ENCODE measurements at regions not wholly inside any gene's neighbourhood (a gene's known extent, or its start where the extent isn't known, plus 50 kb on each side); places are given as distances from the start of the nearest gene placed in this dataset.
A peak's percentile ranks its signal among the peaks of the same experiment; 100 is the strongest.
"Not testable (repeated sequence)": the region's sequence is repeated elsewhere in the genome, so short reads cannot be mapped to it uniquely, and the experiment has no call there.

DNA sequence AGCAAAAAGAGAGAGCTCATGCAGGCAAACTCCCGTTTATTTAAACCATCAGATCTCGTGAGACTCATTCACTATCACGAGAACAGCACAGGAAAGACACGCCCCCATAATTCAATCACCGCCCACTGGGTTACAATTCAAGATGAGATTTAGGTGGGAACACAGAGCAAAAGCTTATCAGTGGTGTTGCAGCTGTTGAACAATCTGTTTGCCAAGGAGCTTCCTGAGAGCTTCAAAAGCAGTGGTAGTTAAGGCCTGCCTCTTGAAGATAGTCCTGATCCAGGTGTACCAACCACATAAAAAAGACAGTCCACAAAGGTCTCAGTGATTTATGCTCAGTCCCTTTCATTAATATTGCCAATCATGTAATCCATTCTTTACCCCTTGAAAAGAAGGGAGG is 269.4 kb upstream of the IRAK1BP1 start:
- no peak for DNase-seq

DNA sequence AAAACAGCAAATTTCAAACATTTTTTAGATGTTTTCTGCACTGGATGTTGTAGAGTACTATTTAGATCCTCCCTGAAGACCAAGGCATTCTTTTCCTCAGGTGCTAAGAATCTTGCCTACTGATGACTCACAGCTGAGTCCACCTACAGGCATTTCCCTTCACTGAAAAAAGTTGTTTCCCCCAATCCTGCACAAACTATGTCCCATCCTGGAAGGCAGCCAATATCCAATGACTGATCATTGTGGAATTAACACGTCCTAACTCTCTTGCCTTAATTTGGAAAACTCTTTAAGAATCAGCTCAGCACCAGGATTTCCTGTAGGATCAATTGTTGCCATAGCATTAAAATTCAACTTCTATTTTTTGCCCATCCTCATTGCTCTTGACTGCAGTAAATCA is 268.4 kb upstream of the IRAK1BP1 start:
- DNase-seq, result no peak

DNA sequence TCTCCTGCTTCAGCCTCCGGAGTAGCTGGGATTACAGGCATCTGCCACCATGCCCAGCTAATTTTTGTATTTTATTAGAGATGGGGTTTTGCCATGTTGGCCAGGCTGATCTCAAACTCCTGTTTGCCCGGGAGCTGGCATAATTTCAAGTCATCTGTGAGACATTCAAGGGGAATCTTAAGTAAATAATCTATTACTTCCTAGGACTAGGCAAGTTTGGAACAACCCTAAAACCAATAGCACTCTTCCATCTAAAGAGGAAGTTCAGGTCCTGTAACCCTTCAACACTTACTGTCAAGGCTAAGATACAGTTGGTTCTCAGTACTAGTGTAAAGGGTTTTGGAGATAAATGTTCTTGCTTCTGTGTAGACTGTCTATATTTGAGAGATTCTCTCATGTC is 267.8 kb upstream of the IRAK1BP1 start:
- DNase-seq, result no peak

DNA sequence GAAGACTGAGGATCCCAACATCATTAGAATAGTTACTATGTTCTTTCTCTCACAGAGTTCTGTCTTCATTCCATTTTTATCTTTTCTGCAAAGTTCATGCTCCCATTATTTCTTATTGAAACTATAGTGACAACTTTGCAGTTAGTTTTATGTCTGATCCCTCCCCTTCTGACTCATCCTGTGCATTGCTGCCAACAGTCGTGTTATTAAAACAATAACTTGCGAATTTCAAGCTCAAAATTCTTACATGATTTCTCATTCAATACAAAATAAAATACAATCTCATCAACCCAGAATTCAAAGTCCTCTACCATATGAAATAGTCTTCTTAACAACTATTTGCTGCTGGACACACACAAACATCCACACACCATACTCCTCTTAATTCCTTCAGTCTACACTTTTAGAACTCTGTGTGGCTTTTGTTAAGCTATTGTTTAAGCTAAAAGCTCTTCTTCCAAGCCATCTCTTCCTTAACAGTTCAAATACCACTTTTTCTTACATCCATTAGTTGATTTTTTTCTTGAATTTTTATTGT is 261.4 kb upstream of the IRAK1BP1 start:
- no peak for DNase-seq

DNA sequence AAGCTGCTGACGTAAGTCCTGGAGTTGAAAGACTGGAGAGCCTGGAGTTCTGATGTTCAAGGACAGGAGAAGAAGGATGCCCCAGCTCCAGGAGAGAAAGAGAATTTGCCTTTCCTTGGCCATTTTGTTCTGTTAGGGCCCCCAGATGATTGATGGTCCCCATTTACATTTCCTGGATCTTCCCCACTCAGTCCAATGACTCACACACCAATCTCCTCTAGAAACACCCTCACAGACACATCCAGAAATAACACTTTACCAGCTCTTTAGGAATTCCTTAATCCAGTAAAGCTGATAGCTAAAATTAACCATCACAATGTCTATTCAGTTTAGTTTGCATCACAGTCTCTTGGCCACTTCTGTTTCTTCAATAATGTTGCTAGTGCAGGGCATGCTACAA is 260.2 kb upstream of the IRAK1BP1 start:
- DNase-seq, result no peak

DNA sequence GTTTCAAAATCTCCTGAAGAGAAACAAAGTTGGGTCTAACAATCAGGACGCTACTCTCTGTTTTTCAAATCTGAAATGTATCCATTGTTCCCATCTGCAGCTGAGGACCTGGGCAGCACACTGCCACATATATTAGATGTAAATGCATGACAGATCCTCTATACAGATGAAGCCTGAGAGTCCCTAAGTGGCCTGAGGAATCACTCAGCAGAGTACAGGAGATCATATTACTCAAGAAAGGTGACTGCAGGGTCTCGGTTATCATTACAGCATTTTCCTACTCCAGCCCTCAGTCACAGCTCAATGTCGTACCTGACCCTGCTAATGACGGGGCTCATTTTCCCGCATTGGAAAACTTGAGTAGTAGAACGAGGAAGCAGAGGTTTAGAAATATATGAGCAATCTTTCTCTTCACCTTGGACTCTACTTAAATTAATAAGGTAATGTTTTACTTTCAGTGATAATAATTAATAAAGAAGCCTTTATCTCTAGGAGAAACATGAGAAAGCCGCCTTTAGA is 256.2 kb upstream of the IRAK1BP1 start:
- no peak for DNase-seq

DNA sequence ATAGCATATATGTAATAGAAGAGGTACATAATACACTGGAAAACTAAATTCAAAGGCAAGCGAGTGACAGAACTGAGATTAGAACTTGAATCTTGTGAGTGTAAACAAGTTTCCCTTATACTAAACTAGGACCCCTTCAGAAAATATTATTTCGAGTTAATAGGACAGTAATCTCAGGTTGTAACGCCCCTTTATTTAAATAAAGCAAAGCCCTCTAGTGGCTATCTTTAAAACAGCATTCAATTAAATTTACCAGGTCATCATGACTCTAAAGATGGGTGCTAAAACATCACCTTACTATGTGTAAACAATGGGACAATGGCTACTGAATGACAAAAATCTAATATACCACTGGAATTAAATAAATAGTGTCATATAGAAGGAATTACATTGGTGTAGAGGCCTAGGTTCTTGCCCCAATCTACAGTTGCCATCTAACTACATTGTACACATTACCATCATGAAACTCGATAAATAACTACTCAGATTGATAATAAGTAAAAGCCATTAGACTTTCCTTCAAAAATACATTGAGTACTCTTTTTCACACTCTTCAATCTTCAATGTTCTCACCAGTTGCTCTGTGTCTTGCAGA is 255.4 kb upstream of the IRAK1BP1 start:
- no peak for DNase-seq

DNA sequence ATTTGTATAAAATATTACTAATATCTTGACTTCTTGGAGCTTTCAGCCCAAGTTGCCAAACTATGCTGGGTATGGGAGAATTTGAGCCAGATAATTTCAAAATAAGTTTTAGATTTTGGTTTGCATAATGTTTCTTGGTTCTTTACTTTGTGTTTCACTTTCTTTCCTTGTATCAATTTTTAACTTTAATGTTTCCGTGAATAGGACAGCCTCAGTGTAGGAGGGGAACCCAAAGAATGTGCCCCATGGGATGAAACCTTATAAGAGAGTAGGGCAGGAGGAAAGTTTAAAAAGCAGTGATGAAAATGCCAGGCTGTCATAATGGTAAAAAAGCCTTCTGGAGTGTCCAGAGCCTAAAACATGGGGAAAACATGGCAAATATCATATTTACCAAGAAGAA is 252.4 kb upstream of the IRAK1BP1 start:
- no peak for DNase-seq

DNA sequence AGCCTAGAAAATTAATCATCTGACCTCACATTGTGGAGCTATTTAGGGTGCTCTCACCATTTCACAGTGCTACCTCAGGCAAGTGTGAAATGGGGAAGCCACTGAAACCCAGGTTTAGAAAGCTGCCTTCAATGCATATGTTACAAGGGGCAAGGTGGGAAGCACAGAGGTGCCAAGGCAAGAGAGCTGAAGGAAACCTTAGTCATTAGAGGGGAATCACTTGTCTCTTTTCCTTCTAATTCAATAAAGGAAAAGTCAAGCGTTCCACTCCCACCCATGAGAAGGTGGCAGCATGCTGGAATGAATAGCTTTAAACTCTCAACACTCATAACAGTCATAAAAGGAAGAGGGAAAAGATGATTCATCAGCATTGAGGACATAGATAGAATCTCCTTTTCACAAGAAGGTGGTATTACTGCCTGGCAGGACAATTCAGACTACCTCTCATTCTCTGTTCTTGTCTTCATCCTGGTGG is 251.9 kb upstream of the IRAK1BP1 start:
- no peak for DNase-seq

DNA sequence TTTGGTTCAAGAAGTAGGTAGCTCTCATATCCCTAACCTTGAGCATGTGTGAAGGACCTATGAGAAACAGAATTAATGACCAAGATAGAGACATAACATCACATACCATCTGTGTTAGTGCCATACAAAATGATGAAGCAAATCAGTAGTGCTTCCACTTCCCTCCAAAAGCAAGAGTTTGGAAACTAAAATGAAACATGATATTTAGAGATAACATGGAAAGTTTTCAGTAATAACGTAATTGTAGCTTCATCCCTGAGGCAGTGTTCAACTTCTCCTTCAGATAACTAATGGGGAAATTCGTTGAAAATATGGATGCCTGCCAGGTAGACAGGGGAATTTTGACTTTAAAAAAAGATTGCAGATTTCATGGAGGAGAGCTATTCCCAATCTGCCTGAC is 248.4 kb upstream of the IRAK1BP1 start:
- DNase-seq, result no peak

DNA sequence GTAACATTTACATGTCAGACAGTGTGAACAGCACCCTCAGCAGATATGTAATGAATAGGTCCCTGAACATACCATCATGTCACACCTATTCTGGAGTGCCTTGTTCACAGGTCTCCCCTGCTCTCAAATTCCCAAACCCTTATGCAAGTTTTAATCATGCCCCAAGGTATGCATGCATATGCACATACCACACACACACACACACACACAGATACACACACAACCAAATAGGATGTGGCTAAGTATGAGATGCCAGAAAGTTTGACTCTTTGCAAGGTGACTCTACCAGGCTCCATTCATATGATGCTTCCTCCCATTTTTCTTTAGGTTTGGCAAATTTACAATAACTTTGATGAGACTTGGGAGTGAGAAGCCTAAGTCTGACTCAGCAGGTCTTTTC is 243.8 kb upstream of the IRAK1BP1 start:
- no peak for DNase-seq

DNA sequence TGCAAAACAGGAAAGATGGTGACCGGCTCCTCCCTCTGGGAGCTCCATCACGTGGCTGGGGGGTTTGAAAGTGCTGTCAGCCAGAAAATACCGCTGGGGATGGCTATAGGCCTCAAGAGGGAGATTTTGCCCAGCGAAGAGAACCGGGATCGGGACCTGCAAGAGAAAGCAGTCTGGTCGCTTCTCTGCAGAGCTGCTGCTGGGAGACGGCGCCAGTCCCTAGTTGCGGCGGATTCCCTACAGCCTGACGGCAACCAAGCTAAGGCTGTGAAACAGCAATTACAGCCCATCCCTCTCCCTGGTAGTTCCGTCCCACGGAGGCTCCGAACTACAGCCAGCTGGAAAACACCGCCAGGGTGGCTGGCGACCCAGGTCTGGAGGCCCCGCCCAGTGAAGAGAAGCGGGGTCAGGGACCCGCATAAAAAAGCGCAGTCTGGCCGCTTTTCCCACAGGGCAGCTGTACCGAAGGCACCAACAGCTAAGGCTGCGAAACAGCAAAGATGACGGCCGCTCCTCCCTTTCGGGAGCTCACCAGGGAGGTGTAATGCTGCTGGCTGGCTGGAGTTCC is 238.1 kb upstream of the IRAK1BP1 start:
- peak; percentile 41 for DNase-seq

DNA sequence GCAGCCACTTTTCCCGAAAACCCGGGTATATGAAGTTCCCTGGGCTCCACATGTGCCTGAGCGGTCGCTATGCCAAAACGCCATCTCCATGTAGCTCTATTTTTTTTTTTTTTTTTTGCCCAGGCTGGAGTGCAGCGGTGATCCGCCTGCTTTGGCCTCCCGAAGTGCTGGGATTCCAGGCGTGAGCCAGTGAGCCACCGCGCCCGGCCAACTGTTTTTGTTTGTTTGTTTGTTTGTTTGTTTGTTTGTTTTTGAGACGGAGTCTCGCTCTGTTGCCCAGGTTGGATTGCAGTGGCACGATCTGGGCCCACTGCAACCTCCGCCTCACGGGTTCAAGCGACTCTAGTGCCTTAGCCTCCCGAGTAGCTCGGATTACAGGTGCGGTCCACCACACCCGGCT is 237.5 kb upstream of the IRAK1BP1 start:
- no peak for DNase-seq

DNA sequence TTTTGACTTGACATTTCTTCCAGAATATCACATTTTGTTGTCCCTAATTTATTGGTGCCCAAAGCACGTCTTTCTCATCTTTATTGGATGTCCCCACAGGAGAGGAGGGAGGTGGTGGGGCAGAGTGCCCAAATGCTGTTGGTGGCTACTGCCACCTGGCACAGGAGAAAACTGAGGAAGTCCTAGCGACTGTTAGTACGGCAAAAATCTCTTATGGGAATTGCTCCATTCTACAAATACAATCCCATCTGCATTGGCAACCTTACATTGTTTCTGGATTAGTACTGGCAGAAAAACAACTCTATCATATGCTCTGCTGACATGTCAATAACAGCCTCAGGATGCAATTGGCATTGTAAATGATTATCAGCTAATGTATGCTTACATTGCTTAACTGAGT is 235.4 kb upstream of the IRAK1BP1 start:
- DNase-seq, result no peak

DNA sequence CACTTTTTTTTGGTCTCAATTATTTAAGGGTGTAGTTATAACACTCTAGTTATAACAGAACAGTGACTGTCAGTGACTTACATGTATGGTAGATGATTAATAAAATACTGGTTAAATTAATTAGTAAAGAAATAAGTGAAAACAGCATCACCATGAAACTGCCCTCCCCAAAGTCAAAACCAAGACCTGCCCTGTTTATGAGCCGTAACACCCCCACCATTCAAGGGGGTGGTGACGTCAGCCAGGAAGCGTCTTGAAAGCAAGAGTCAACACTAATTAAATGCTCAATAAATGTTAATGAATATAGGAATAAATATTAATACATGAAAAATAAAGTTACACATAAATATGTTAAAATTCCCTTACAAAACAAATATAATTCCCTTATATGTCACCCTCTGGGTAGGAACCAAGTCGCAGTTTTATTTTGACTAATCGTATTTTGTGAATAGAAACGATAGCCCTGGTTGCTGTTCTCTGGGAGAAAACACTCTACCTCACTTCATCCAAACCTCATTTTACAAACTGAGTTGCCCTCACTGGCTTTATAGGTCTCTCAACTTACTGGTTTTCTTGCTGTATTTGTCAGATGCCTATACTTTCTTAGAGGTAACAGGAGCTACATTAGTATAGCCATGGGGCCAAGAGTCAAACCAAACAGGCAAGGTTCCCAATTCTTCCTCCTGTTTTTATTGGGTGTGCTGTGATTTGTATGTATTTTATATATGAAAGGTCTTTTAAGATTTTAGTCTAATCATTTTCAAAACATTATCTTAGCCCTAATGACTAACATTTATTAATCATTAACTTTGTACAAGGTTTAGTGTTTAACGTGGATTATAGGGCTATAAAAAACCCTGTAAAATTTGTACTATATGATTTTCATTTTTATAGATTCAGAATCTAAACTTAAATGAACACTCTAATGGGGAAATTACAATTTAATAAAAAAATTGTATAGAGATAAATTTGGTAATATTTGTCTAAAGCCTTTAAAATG is 227.9 kb upstream of the IRAK1BP1 start:
- no peak for DNase-seq

DNA sequence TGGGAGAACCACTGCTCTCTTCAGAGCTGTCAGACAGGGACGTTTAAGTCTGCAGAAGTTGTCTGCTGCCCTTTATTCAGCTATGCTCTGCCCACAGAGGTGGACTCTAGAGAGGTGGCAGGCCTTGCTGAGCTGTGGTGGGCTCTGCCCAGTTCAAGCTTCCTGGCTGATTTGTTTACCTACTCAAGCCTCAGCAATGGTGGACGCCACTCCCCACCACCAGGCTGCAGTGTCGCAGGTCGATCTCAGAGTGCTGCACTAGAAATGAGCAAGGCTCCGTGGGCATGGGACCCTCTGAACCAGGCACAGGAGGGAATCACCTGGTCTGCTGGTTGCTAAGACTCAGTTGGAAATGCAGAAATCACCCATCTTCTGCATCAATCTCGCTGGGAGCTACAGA is 223.4 kb upstream of the IRAK1BP1 start:
- DNase-seq, result not testable (repeated sequence)

DNA sequence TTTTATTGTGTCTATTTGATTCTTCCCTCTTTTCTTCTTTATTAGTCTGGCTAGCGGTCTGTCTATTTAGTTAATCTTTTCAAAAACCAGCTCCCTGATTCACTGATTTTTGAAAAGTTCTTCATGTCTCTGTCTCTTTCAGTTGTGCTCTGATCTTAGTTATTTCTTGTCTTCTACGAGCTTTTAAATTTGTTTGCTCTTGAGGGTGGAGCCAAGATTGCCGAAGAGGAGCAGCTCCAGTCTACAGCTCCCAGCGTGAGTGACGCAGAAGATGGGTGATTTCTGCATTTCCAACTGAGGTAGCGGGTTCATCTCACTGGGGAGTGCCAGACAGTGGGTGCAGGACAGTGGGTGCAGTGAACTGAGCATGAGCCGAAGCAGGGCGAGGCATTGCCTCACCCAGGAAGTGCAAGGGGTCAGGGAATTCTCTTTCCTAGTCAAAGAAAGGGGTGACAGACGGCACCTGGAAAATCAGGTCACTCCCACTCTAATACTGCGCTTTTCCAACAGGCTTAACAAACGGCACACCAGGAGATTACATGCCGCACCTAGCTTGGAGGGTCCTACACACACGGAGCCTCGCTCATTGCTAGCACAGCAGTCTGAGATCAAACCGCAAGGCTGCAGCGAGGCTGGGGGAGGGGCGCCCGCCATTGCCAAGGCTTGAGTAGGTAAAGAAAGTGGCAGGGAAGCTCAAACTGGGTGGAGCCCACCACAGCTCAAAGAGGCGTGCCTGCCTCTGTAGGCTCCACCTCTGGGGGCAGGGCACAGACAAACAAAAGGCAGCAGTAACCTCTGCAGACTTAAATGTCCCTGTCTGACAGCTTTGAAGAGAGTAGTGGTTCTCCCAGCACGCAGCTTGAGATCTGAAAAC is 220.6 kb upstream of the IRAK1BP1 start:
- not testable (repeated sequence) for DNase-seq

DNA sequence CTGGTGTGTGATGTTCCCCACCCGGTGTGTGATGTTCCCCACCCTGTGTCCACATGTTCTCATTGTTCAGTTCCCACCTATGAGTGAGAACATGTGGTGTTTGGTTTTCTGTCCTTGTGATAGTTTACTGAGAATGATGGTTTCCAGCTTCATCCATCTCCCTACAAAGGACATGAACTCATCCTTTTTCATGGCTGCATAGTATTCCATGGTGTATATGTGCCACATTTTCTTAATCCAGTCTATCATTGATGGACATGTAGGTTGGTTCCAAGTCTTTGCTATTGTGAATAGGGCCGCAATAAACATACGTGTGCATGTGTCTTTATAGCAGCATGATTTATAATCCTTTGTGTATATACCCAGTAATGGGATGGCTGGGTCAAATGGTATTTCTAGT is 201.5 kb upstream of the IRAK1BP1 start:
- DNase-seq, result not testable (repeated sequence)

DNA sequence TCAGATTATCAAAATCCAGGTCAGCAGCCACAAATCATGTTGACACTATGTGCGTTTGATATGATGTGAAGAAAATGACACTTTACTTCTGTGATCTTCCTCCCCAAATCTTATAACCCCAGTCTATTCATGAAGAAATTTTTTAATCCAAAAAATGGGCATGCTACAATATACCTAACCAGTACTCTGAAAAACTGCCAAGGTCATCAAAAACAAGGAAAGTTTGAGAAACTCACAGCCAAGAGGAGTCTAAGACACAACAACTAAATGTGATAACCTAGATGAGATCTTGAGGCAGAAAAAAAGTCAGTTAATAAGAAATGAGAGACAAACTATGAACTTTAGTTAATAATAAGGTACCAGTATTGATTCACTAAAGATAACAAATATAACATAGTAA is 200.6 kb upstream of the IRAK1BP1 start:
- no peak for DNase-seq

DNA sequence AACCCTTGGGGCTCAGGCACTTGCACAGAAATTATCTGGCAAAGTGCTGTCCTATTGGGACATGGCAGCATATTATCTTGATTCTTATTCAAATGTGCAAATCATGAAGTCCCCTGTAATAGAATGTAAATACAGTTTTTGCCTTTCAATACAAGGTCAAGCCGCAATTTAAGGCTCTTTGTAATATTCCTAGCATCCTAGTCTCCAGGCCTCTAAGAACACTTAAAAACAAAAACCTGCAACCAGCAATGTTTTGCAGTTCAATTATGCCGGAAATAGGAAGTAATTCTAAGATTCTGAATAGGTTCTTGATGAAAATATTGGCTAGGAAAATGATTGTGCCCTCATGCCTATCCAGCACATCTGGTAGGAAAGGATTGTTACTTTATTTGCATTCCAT is 197.2 kb upstream of the IRAK1BP1 start:
- no peak for DNase-seq

DNA sequence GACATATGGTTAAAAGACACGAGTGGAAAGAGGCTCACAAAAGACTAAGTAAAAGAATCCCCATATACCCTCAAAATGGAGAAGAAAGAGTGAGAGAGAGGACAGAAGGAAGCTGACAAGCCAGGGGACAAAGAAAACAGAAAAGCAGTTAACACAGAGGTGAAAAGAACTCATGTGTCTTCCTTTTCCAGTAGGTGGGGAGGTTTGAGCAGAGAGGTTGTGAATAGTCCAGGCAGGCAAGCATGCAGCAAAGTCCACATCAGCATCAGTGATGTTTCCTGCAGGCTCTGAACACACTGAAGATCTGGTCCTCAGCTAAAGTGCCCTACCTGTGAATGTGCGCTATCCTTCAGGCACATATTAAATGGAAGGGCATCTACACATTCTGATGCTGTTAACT is 196.5 kb upstream of the IRAK1BP1 start:
- DNase-seq, result no peak

All from right forelimb (tissue), 1 donor.